Effector memory CD8-positive, alpha-beta T cell (primary cell): ENCODE measurements at regions not wholly inside any gene's neighbourhood (a gene's known extent, or its start where the extent isn't known, plus 50 kb on each side); places are given as distances from the start of the nearest gene placed in this dataset.
"Not testable (repeated sequence)": the region's sequence is repeated elsewhere in the genome, so short reads cannot be mapped to it uniquely, and the experiment has no call there.

Source experiments
- ATAC-seq: fragments of 150-1000 bp; cut with Tn5 transposase; replicated peaks from 2 replicates; pipeline ENCODE4 v1.10.0; 2021; ENCODE audit warnings: mild to moderate bottlenecking, moderate library complexity
- DNase-seq, 3 experiments: peaks; one replicate each; pipeline ENCODE4 v3.0.0; 2021
- H3K27ac Mint-ChIP-seq, 2 donors: one replicate each; pipeline ENCODE4 v1.8.0; 2022; ENCODE audit warnings: mild to moderate bottlenecking in 2 of 2, mixed read lengths in 2 of 2, moderate library complexity in 2 of 2
- H3K27me3 Mint-ChIP-seq, 2 donors: one replicate each; pipeline ENCODE4 v1.8.0; 2022; ENCODE audit warnings: mixed read lengths in 2 of 2
- H3K36me3 Mint-ChIP-seq: one replicate; pipeline ENCODE4 v1.8.0; 2022; ENCODE audit warnings: mild to moderate bottlenecking, moderate library complexity, mixed read lengths; ENCODE audit not compliant: insufficient read depth
- H3K4me1 Mint-ChIP-seq, 2 donors: one replicate each; pipeline ENCODE4 v1.8.0; 2022; ENCODE audit warnings: low read depth in 2 of 2, mixed read lengths in 2 of 2
- H3K4me3 Mint-ChIP-seq, 2 donors: one replicate each; pipeline ENCODE4 v1.8.0; 2022; ENCODE audit warnings: mild to moderate bottlenecking in 2 of 2, mixed read lengths in 2 of 2, moderate library complexity in 2 of 2
- H3K9me3 Mint-ChIP-seq, 2 donors: one replicate each; pipeline ENCODE4 v1.8.0; 2022; ENCODE audit warnings: mixed read lengths in 2 of 2

GRCh38 chr9:65421486-65421885 lies 136.5 kb upstream of the FOXD4L5 start:
- H3K4me3 Mint-ChIP-seq, H3K36me3 Mint-ChIP-seq, H3K4me1 Mint-ChIP-seq, H3K27me3 Mint-ChIP-seq, H3K27ac Mint-ChIP-seq, DNase-seq, ATAC-seq: not testable (repeated sequence)
- H3K9me3 Mint-ChIP-seq, result peaks cover 17 to 50% of the 10 kb centered on the region in 2 donors

- Mint-ChIP-seq H3K9me3 (peaks cover 17 to 47% of the 10 kb centered on the region in 2 donors), H3K4me3 (no peak overlapping the region), H3K27ac (no peak overlapping the region), H3K4me1 (peaks cover 0 to 2% of the 10 kb centered on the region in 2 donors), H3K27me3 (no peaks in the 10 kb centered on the region), H3K36me3 (peaks cover 5% of the 10 kb centered on the region)
- DNase-seq (no peak), ATAC-seq (no peak)
Observed at GRCh38 chr9:65420771-65421170, 135.8 kb upstream of the FOXD4L5 start.

- peaks cover 17 to 42% of the 10 kb centered on the region in 2 donors for H3K9me3 Mint-ChIP-seq
- not testable (repeated sequence) for H3K27me3 Mint-ChIP-seq, DNase-seq, H3K4me1 Mint-ChIP-seq, H3K27ac Mint-ChIP-seq, H3K36me3 Mint-ChIP-seq, H3K4me3 Mint-ChIP-seq, ATAC-seq
Observed at GRCh38 chr9:65418966-65419365, 134.0 kb upstream of the FOXD4L5 start.

GRCh38 chr9:65416948-65417347 lies 131.9 kb upstream of the FOXD4L5 start:
- H3K4me1 Mint-ChIP-seq, ATAC-seq, H3K4me3 Mint-ChIP-seq, H3K27ac Mint-ChIP-seq, H3K36me3 Mint-ChIP-seq, DNase-seq, H3K27me3 Mint-ChIP-seq: not testable (repeated sequence)
- H3K9me3 Mint-ChIP-seq, result peaks cover 14 to 40% of the 10 kb centered on the region in 2 donors

- H3K9me3 Mint-ChIP-seq, result peaks cover 9 to 29% of the 10 kb centered on the region in 2 donors
- not testable (repeated sequence) for DNase-seq, H3K27ac Mint-ChIP-seq, H3K4me3 Mint-ChIP-seq, H3K27me3 Mint-ChIP-seq, H3K36me3 Mint-ChIP-seq, H3K4me1 Mint-ChIP-seq, ATAC-seq
Observed at GRCh38 chr9:65414249-65414648, 129.2 kb upstream of the FOXD4L5 start.

GRCh38 chr9:65413371-65413770 lies 128.4 kb upstream of the FOXD4L5 start:
- not testable (repeated sequence) for H3K36me3 Mint-ChIP-seq, H3K27me3 Mint-ChIP-seq, H3K4me1 Mint-ChIP-seq, ATAC-seq, H3K4me3 Mint-ChIP-seq, DNase-seq, H3K27ac Mint-ChIP-seq
- peaks cover 8 to 26% of the 10 kb centered on the region in 2 donors for H3K9me3 Mint-ChIP-seq

- Mint-ChIP-seq H3K4me1 (peaks cover 0 to 5% of the 10 kb centered on the region in 2 donors), H3K9me3 (peaks cover 16 to 36% of the 10 kb centered on the region in 2 donors), H3K27ac (no peak overlapping the region), H3K27me3 (no peaks in the 10 kb centered on the region), H3K4me3 (no peak overlapping the region), H3K36me3 (no peaks in the 10 kb centered on the region)
- DNase-seq (no peak), ATAC-seq (no peak)
Observed at GRCh38 chr9:65411901-65412300, 126.9 kb upstream of the FOXD4L5 start.

GRCh38 chr9:65411336-65411735 lies 126.3 kb upstream of the FOXD4L5 start:
- H3K27me3 Mint-ChIP-seq, result no peaks in the 10 kb centered on the region
- no peak overlapping the region for H3K27ac Mint-ChIP-seq
- H3K36me3 Mint-ChIP-seq, result no peaks in the 10 kb centered on the region
- H3K4me1 Mint-ChIP-seq, result peaks cover 0 to 5% of the 10 kb centered on the region in 2 donors
- no peak for ATAC-seq
- DNase-seq, result no peak
- peaks cover 16 to 36% of the 10 kb centered on the region in 2 donors for H3K9me3 Mint-ChIP-seq
- H3K4me3 Mint-ChIP-seq, result no peak overlapping the region

GRCh38 chr9:65410926-65411325 lies 125.9 kb upstream of the FOXD4L5 start:
- no peak overlapping the region for H3K27ac Mint-ChIP-seq
- ATAC-seq, result no peak
- peaks cover 16 to 36% of the 10 kb centered on the region in 2 donors for H3K9me3 Mint-ChIP-seq
- H3K27me3 Mint-ChIP-seq, result no peaks in the 10 kb centered on the region
- peaks cover 0 to 5% of the 10 kb centered on the region in 2 donors for H3K4me1 Mint-ChIP-seq
- no peak overlapping the region for H3K4me3 Mint-ChIP-seq
- no peak for DNase-seq
- H3K36me3 Mint-ChIP-seq, result no peaks in the 10 kb centered on the region

- Mint-ChIP-seq H3K9me3 (peaks cover 13 to 31% of the 10 kb centered on the region in 2 donors), H3K27ac (no peak overlapping the region), H3K36me3 (no peaks in the 10 kb centered on the region), H3K4me1 (no peaks in the 10 kb centered on the region), H3K4me3 (no peak overlapping the region), H3K27me3 (no peaks in the 10 kb centered on the region)
- no peak for ATAC-seq
- DNase-seq, result no peak
Observed at GRCh38 chr9:65409471-65409980, 124.5 kb upstream of the FOXD4L5 start.

- DNase-seq, H3K36me3 Mint-ChIP-seq, H3K27me3 Mint-ChIP-seq, H3K27ac Mint-ChIP-seq, H3K4me1 Mint-ChIP-seq, H3K4me3 Mint-ChIP-seq, ATAC-seq: not testable (repeated sequence)
- H3K9me3 Mint-ChIP-seq, result peaks cover 11 to 26% of the 10 kb centered on the region in 2 donors
Observed at GRCh38 chr9:65408806-65409205, 123.8 kb upstream of the FOXD4L5 start.

- H3K9me3 Mint-ChIP-seq, result peaks cover 14 to 22% of the 10 kb centered on the region in 2 donors
- not testable (repeated sequence) for H3K36me3 Mint-ChIP-seq, H3K27me3 Mint-ChIP-seq, ATAC-seq, H3K4me3 Mint-ChIP-seq, H3K4me1 Mint-ChIP-seq, DNase-seq, H3K27ac Mint-ChIP-seq
Observed at GRCh38 chr9:65406625-65407024, 121.6 kb upstream of the FOXD4L5 start.

GRCh38 chr9:65405766-65406165 lies 120.8 kb upstream of the FOXD4L5 start:
- not testable (repeated sequence) for H3K36me3 Mint-ChIP-seq, H3K4me3 Mint-ChIP-seq, ATAC-seq, DNase-seq, H3K27me3 Mint-ChIP-seq, H3K27ac Mint-ChIP-seq, H3K4me1 Mint-ChIP-seq
- H3K9me3 Mint-ChIP-seq, result peaks cover 14 to 18% of the 10 kb centered on the region in 2 donors

GRCh38 chr9:65405253-65405652 lies 120.2 kb upstream of the FOXD4L5 start:
- ATAC-seq, result no peak
- Mint-ChIP-seq H3K4me3 (no peak overlapping the region), H3K4me1 (no peaks in the 10 kb centered on the region), H3K27me3 (no peaks in the 10 kb centered on the region), H3K27ac (no peak overlapping the region), H3K36me3 (no peaks in the 10 kb centered on the region), H3K9me3 (peaks cover 14 to 18% of the 10 kb centered on the region in 2 donors)
- no peak for DNase-seq
